ENCODE measurements at regions not wholly inside any gene's neighbourhood (a gene's known extent, or its start where the extent isn't known, plus 50 kb on each side); places are given as distances from the start of the nearest gene placed in this dataset.

DNA sequence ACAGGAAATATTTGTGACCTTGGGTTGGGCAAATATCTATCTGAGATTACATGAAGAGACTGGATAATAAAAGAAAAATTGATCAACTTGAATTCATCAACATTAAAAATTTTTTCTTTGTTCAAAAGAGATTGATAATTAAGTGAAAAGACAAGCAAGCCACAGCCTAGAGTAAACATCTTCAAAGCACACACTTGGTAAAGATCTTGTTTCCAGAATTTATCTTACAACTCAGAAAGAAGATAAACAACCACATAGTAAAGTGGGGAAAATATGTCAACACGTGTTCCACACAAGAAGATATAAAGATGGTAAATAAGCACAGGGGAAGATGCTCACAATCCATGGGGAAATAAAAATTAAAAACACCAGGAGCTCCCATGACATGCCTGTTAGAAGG, 195.9 kb downstream of the SOX11 start:
- no TSS peak for BruUV-seq (replicated peaks)
- Histone ChIP-seq H3K9me3 (ENCODE audit: control insufficient read depth in 1 of 2, insufficient read depth in 1 of 2, low read depth in 1 of 2, low read length in 2 of 2) (peaks cover 6 to 26% of the 10 kb centered on the region in 2 experiments; a peak in 2 of 4 replicates), H3K79me2 (ENCODE audit: insufficient read depth, low read length) (no peaks in the 10 kb centered on the region), H3K27me3 (ENCODE audit: insufficient read depth, low read length) (no peaks in the 10 kb centered on the region), H3K9ac (ENCODE audit: low read length) (no peak overlapping the region), H2AFZ (ENCODE audit: low read depth, low read length, poor library complexity, severe bottlenecking) (no peak overlapping the region), H4K20me1 (ENCODE audit: insufficient read depth) (no peaks in the 10 kb centered on the region), H3K9me2 (ENCODE audit: insufficient read depth) (no peaks in the 10 kb centered on the region), H3K4me1 (ENCODE audit: control insufficient read depth in 1 of 2, insufficient read depth in 2 of 2, low read length in 2 of 2) (no peaks in the 10 kb centered on the region), H3K36me3 (ENCODE audit: control insufficient read depth in 1 of 2, insufficient read depth in 2 of 2, low read length in 2 of 2) (no peaks in the 10 kb centered on the region), H3K27ac (ENCODE audit: low read depth, low read length) (no peak overlapping the region), H3K4me3 (replicated peaks in 1 of 2; ENCODE audit: low read depth in 1 of 2, low read length in 2 of 2) (no peak overlapping the region), H3K4me2 (ENCODE audit: low read length) (no peak overlapping the region)
- intact Hi-C loops (cut with micrococcal nuclease), result no loop called here
- DNase-seq (ENCODE audit: low read depth, low spot score), result no peak
- POLR2A ChIA-PET, result no interaction called here
- no peak for ATAC-seq
- CTCF ChIA-PET, result no interaction called here
- RAD21 ChIA-PET (ENCODE audit: low non-redundant PET in 1 of 2, low total read pairs in 2 of 2, uncharacterized antibody in 2 of 2, unreplicated experiment in 2 of 2), result no interaction called here
- TF ChIP-seq ATF3 (IDR thresholded peaks at IDR 0.05) (no peak), SP1 (IDR thresholded peaks at IDR 0.05; ENCODE audit: low read depth) (no peak), ZNF274 (IDR thresholded peaks at IDR 0.05; ENCODE audit: low read depth, low read length) (no peak), EZH2phosphoT487 (IDR thresholded peaks at IDR 0.05; ENCODE audit: borderline replicate concordance) (no peak), ZFX (IDR thresholded peaks at IDR 0.05) (no peak), EGR1 (IDR thresholded peaks at IDR 0.05; ENCODE audit: low read depth) (no peak), FOSL1 (IDR thresholded peaks at IDR 0.05; ENCODE audit: low read depth) (no peak), JUND (IDR thresholded peaks at IDR 0.05) (no peak), YY1 (IDR thresholded peaks at IDR 0.05; ENCODE audit: extremely low read depth, insufficient replicate concordance, low read depth, low read length) (no peak), CEBPB (IDR thresholded peaks at IDR 0.05; ENCODE audit: low read depth) (no peak), POLR2AphosphoS5 (IDR thresholded peaks at IDR 0.05; ENCODE audit: low read depth, low read length) (no peak), CTCF (IDR thresholded peaks at IDR 0.05 in 2 of 3, conservative IDR thresholded peaks at IDR 0.05 in 1 of 3; ENCODE audit: borderline replicate concordance in 1 of 3, insufficient read depth in 1 of 3, low read depth in 2 of 3, low read length in 2 of 3) (no peak), TCF7L2 (IDR thresholded peaks at IDR 0.05; ENCODE audit: borderline replicate concordance, extremely low read depth, insufficient read depth, insufficient read length) (no peak), POLR2A (IDR thresholded peaks at IDR 0.05; ENCODE audit: borderline replicate concordance, extremely low read depth, insufficient read depth, insufficient read length) (no peak), RAD21 (IDR thresholded peaks at IDR 0.05; ENCODE audit: low read depth) (no peak)
- TF ChIP-seq, protein P1, sequence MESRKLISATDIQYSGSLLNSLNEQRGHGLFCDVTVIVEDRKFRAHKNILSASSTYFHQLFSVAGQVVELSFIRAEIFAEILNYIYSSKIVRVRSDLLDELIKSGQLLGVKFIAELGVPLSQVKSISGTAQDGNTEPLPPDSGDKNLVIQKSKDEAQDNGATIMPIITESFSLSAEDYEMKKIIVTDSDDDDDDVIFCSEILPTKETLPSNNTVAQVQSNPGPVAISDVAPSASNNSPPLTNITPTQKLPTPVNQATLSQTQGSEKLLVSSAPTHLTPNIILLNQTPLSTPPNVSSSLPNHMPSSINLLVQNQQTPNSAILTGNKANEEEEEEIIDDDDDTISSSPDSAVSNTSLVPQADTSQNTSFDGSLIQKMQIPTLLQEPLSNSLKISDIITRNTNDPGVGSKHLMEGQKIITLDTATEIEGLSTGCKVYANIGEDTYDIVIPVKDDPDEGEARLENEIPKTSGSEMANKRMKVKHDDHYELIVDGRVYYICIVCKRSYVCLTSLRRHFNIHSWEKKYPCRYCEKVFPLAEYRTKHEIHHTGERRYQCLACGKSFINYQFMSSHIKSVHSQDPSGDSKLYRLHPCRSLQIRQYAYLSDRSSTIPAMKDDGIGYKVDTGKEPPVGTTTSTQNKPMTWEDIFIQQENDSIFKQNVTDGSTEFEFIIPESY (IDR thresholded peaks at IDR 0.05; ENCODE audit: extremely low read depth, insufficient replicate concordance, low read length), result no peak
- TF ChIP-seq, protein P2, sequence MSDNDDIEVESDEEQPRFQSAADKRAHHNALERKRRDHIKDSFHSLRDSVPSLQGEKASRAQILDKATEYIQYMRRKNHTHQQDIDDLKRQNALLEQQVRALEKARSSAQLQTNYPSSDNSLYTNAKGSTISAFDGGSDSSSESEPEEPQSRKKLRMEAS (IDR thresholded peaks at IDR 0.05), result no peak

All from HCT116 (cell line).